Endothelial cell (in vitro differentiated cells): ENCODE measurements at regions not wholly inside any gene's neighbourhood (a gene's known extent, or its start where the extent isn't known, plus 50 kb on each side); places are given as distances from the start of the nearest gene placed in this dataset.

Experiments
- DNase-seq: peaks from one replicate; pipeline ENCODE4 v3.0.0; 2021; ENCODE audit warnings: low spot score
- H3K27ac Mint-ChIP-seq: one replicate; pipeline ENCODE4 v1.8.0; 2021; ENCODE audit warnings: mixed read lengths, inconsistent platforms; ENCODE audit not compliant: unreplicated experiment
- H3K27me3 Mint-ChIP-seq: one replicate; pipeline ENCODE4 v1.8.0; 2021; ENCODE audit warnings: mild to moderate bottlenecking, moderate library complexity, mixed read lengths, inconsistent platforms; ENCODE audit not compliant: unreplicated experiment
- H3K36me3 Mint-ChIP-seq: one replicate; pipeline ENCODE4 v1.8.0; 2021; ENCODE audit warnings: mild to moderate bottlenecking, low read depth, mixed read lengths, inconsistent platforms; ENCODE audit not compliant: unreplicated experiment
- H3K4me1 Mint-ChIP-seq: one replicate; pipeline ENCODE4 v1.8.0; 2021; ENCODE audit warnings: mild to moderate bottlenecking, mixed read lengths, inconsistent platforms; ENCODE audit not compliant: unreplicated experiment
- H3K4me3 Mint-ChIP-seq: one replicate; pipeline ENCODE4 v1.8.0; 2021; ENCODE audit warnings: mild to moderate bottlenecking, mixed read lengths, inconsistent platforms; ENCODE audit not compliant: unreplicated experiment
- H3K9me3 Mint-ChIP-seq: one replicate; pipeline ENCODE4 v1.8.0; 2021; ENCODE audit warnings: mixed read lengths, inconsistent platforms; ENCODE audit not compliant: unreplicated experiment
- CTCF ChIP-seq: fragments of 200-600 bp; sonication (generic); IDR thresholded peaks from one replicate; pipeline ENCODE4 v1.5.0; 2021; ENCODE audit warnings: antibody characterized with exemption; ENCODE audit not compliant: unreplicated experiment

GRCh38 chr1:87804128-87804527 lies 475.4 kb downstream of the LMO4 start:
- TF ChIP-seq CTCF = no peak
- Mint-ChIP-seq H3K36me3 (no peaks in the 10 kb centered on the region), H3K27ac (no peak overlapping the region), H3K27me3 (no peaks in the 10 kb centered on the region), H3K9me3 (no peaks in the 10 kb centered on the region), H3K4me3 (no peak overlapping the region), H3K4me1 (no peaks in the 10 kb centered on the region)
- DNase-seq = no peak

DNA sequence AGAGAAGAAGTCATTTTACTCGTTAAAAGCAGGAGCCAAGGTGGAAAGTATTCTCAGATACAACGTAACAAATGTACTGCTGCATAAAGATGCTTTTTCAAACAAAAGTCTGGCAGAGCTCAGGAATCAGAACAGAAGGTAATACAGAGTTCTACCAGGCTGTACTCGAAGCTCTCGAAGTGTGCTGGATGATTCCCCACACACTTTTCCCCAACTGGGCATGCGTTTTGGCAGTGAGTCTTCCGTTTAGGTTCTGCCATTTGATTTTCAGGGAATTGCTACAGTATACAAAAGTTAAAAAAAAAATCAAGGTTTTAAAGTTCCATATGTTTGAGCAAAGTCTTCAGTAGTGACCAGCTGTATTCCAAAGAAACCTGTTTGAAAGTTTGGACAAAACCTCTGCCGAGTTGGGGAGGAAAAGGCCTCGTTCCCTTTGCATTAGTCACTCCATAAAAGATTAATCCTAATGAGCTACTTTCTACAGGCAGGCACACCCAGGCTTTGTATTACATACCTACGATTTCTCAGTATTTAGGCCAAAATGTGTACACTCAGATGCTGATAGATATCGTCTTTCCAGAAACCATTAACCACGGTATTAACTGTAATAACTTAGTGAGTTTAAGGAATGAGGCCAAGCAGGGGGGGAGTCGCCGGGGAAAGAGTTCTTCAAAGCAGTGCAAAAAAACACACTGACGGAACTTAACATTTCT lies 477.1 kb downstream of the LMO4 start:
- Mint-ChIP-seq H3K27ac (no peak overlapping the region), H3K4me1 (no peaks in the 10 kb centered on the region), H3K36me3 (no peaks in the 10 kb centered on the region), H3K9me3 (no peaks in the 10 kb centered on the region), H3K4me3 (no peak overlapping the region), H3K27me3 (no peaks in the 10 kb centered on the region)
- TF ChIP-seq CTCF = no peak
- DNase-seq = no peak

GRCh38 chr1:87806379-87807094 lies 477.9 kb downstream of the LMO4 start:
- no peak for DNase-seq
- Mint-ChIP-seq H3K36me3 (no peaks in the 10 kb centered on the region), H3K4me1 (no peaks in the 10 kb centered on the region), H3K9me3 (no peaks in the 10 kb centered on the region), H3K4me3 (no peak overlapping the region), H3K27me3 (no peaks in the 10 kb centered on the region), H3K27ac (no peak overlapping the region)
- no peak for TF ChIP-seq CTCF

DNA sequence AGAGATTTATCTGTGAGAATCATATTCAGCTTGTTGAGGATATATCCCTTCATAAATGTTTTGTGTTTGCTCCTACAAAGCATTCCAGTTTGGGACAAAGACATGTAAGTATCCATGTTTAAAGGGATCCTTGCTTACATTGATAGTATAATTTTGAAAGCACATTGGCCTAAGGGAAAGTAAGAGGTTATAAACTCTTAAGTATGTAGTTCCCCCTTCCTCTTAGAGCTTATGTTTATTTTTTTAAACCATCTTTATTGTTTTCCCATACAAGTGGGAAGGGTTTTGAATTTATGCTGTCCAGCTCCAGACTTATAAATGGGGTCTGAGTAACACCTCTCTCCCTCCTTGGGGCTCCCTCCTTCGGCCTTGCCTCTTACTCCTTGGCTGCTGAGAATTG lies 481.5 kb downstream of the LMO4 start:
- Mint-ChIP-seq H3K27ac (no peak overlapping the region), H3K4me1 (no peaks in the 10 kb centered on the region)

More for the DNA sequence above, 481.5 kb downstream of the LMO4 start:
- no peak overlapping the region for H3K4me3 Mint-ChIP-seq
- H3K27me3 Mint-ChIP-seq = no peaks in the 10 kb centered on the region
- H3K9me3 Mint-ChIP-seq = no peaks in the 10 kb centered on the region
- DNase-seq = no peak
- H3K36me3 Mint-ChIP-seq = no peaks in the 10 kb centered on the region
- no peak for TF ChIP-seq CTCF
